Body of pancreas (tissue), 4 donors: ENCODE measurements at regions not wholly inside any gene's neighbourhood (a gene's known extent, or its start where the extent isn't known, plus 50 kb on each side); places are given as distances from the start of the nearest gene placed in this dataset.
A peak's percentile ranks its signal among the peaks of the same experiment; 100 is the strongest.

Source experiments
- ATAC-seq: fragments of 150-250 bp; one replicate; pipeline ENCODE4 v1.9.1; 2016
- DNase-seq, 4 donors: peaks; one replicate each; pipeline ENCODE4 v3.0.0-alpha.2; 2019
- H3K27ac ChIP-seq, 4 donors: fragments of 200-600 bp; sonication (generic); 1 replicate in 3 of 4; 2 replicates in 1 of 4; pipeline versions ENCODE4 v1.5.1 to v1.6.1; 2016 to 2019; ENCODE audit warnings: mild to moderate bottlenecking in 1 of 4, mixed read lengths in 1 of 4, moderate library complexity in 1 of 4
- H3K27me3 ChIP-seq, 2 donors: fragments of 200-600 bp; sonication (generic); one replicate each; pipeline ENCODE4 v1.6.0; 2016; ENCODE audit warnings: mild to moderate bottlenecking in 1 of 2
- H3K36me3 ChIP-seq, 2 donors: fragments of 200-600 bp; sonication (generic); replicated peaks in 1 of 2; 2 replicates each; pipeline ENCODE4 v1.5.1; 2016; ENCODE audit warnings: low read depth in 2 of 2; ENCODE audit not compliant: insufficient read depth in 1 of 2
- H3K4me1 ChIP-seq: fragments of 200-600 bp; sonication (generic); one replicate; pipeline ENCODE4 v1.6.0; 2016
- H3K4me3 ChIP-seq, 2 donors: fragments of 200-600 bp; sonication (generic); 1 replicate in 1 of 2; 2 replicates in 1 of 2; pipeline ENCODE4 v1.5.1; 2016 to 2019
- H3K9me3 ChIP-seq, 3 donors: fragments of 200-600 bp; sonication (generic); 1 replicate in 2 of 3; 2 replicates in 1 of 3; pipeline ENCODE4 v1.5.1; 2016
- POLR2A ChIP-seq, 3 donors: fragments of 450-650 bp; IDR thresholded peaks; one replicate each; pipeline ENCODE4 v1.6.1; 2016; ENCODE audit warnings: antibody characterized with exemption in 3 of 3, mild to moderate bottlenecking in 2 of 3
- WGBS, 2 donors: methylation state at CpG; one replicate each; pipeline ENCODE4 v1.1.5; 2017; 5-methylcytosine and 5-hydroxymethylcytosine counted together
- intact Hi-C: fragments of 100-400 bp; cut with DNase I; formaldehyde crosslinking; loops from one replicate; pipeline ENCODE4 v1.15.1; 2023
- TF ChIP-seq, protein P1 (sequence below), 7 experiments: fragments of 450-650 bp in 4 of 7; fragments of 200-600 bp in 3 of 7; sonication (generic) in 3 of 7; IDR thresholded peaks; one replicate each; pipeline ENCODE4 v1.5.1; 2016 to 2019; ENCODE audit warnings: antibody characterized with exemption in 7 of 7

DNA sequence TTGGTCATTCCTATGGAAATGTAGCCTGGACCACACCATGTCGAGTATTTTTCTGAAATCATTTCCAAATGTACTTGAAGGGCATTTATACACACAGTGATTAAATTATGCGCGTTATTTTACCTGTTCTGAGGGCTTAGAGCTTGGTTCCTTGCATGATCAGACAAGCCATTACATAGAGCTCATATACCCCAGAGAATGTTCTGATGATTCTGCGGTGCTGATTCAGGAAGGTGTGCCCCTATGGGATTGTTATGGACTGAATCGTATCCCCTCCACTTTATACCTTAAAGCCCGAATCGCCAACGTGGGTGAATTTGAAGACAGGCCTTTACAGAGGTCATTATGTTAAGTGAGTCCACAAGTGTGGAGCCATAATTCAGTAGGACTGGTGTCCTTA is 848.9 kb downstream of the TRIML1 start:
- H3K27ac ChIP-seq, result no peak overlapping the region
- no peaks in the 10 kb centered on the region for H3K27me3 ChIP-seq
- TF ChIP-seq, protein P1, sequence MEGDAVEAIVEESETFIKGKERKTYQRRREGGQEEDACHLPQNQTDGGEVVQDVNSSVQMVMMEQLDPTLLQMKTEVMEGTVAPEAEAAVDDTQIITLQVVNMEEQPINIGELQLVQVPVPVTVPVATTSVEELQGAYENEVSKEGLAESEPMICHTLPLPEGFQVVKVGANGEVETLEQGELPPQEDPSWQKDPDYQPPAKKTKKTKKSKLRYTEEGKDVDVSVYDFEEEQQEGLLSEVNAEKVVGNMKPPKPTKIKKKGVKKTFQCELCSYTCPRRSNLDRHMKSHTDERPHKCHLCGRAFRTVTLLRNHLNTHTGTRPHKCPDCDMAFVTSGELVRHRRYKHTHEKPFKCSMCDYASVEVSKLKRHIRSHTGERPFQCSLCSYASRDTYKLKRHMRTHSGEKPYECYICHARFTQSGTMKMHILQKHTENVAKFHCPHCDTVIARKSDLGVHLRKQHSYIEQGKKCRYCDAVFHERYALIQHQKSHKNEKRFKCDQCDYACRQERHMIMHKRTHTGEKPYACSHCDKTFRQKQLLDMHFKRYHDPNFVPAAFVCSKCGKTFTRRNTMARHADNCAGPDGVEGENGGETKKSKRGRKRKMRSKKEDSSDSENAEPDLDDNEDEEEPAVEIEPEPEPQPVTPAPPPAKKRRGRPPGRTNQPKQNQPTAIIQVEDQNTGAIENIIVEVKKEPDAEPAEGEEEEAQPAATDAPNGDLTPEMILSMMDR (IDR thresholded peaks at IDR 0.05), result no peak
- no peak for TF ChIP-seq POLR2A (IDR thresholded peaks at IDR 0.05)
- H3K36me3 ChIP-seq, result no peaks in the 10 kb centered on the region
- WGBS, 2 donors, result 78 to 88% methylated on average over 8 of the region's 8 CpGs
- ATAC-seq (no peak), DNase-seq (no peak)
- no peak overlapping the region for H3K4me3 ChIP-seq
- no peaks in the 10 kb centered on the region for H3K9me3 ChIP-seq
- H3K4me1 ChIP-seq, result no peaks in the 10 kb centered on the region
- intact Hi-C loops, result no loop called here

DNA sequence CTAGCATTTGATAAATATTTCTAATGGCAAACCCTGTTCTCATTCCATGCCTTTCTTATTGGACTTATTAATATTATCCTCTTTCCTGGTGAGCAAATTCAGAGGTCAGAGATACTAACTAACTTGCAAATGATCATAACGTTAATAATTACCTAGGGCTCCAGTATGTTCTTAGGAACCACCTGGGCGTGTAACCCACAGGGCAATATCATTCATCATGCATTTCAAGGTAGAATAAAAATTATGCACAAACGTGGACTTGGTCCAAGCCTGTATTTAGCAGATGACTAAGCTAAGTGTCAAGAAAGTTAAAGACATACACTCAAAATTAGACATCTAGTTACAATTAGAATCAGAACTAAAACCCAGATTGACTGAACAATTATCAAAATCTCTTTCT is 850.1 kb downstream of the TRIML1 start:
- Histone ChIP-seq H3K4me3 (no peak overlapping the region), H3K27me3 (no peaks in the 10 kb centered on the region), H3K36me3 (no peaks in the 10 kb centered on the region), H3K9me3 (no peaks in the 10 kb centered on the region), H3K27ac (no peak overlapping the region), H3K4me1 (no peaks in the 10 kb centered on the region)
- DNase-seq (peak in 1 of 4 donors; percentile 6), ATAC-seq (peak; percentile 35)
- TF ChIP-seq, protein P1 (IDR thresholded peaks at IDR 0.05), result no peak
- TF ChIP-seq POLR2A (IDR thresholded peaks at IDR 0.05), result no peak
- intact Hi-C loops, result no loop called here
- WGBS, 2 donors, result 10 to 13% methylated on average over 3 of the region's 3 CpGs

DNA sequence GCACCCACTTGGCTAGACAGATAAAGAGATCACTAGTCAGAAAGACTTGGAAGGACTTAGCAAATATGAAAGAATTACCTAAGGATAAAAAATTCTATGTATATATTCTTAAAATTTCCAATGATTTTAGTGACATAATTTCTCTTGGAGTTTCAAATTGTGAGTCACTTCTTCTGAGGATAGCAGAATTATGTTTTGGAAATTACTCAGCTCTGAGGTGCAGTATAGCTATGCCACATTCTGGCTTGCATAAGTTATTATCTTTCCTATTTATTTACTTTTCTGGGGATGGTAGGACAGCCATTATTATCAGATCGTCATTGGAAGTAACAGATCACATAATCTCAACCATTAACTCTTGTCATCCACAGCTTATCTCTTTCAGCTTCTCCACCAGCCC is 853.5 kb downstream of the TRIML1 start:
- TF ChIP-seq POLR2A (IDR thresholded peaks at IDR 0.05), result no peak
- TF ChIP-seq, protein P1 (IDR thresholded peaks at IDR 0.05), result no peak
- Histone ChIP-seq H3K9me3 (no peaks in the 10 kb centered on the region), H3K4me1 (no peaks in the 10 kb centered on the region), H3K4me3 (no peak overlapping the region), H3K27ac (no peak overlapping the region), H3K27me3 (no peaks in the 10 kb centered on the region), H3K36me3 (no peaks in the 10 kb centered on the region)
- ATAC-seq (no peak), DNase-seq (no peak)
- intact Hi-C loops, result no loop called here
- 52 to 58% methylated on average over 1 of the region's 1 CpG for WGBS, 2 donors

DNA sequence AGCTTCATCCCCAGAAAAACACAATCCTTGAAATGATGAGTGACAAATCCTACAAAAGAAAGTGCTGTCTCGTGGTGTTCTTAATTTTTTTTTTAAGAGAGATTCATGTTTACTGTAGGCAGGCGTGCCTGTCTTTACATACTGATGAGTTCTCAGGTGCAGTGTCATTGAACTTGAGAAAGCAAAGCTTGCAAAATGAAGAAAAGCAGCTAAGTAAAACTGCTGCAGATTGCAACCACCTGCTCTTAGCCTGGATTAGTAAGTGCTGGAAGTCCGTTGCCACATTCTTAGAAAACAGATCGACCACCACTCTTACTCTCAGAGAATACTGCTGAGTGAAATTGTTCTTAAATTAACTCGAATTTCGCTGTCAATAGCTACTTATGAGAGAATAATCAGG is 854.6 kb downstream of the TRIML1 start:
- no peaks in the 10 kb centered on the region for H3K4me1 ChIP-seq
- WGBS, 2 donors, result 43 to 54% methylated on average over 6 of the region's 6 CpGs
- no peaks in the 10 kb centered on the region for H3K27me3 ChIP-seq
- DNase-seq (no peak), ATAC-seq (no peak)
- H3K27ac ChIP-seq, result no peak overlapping the region
- TF ChIP-seq POLR2A (IDR thresholded peaks at IDR 0.05), result no peak
- TF ChIP-seq, protein P1 (IDR thresholded peaks at IDR 0.05), result no peak
- no peaks in the 10 kb centered on the region for H3K9me3 ChIP-seq
- no peak overlapping the region for H3K4me3 ChIP-seq
- intact Hi-C loops, result no loop called here
- no peaks in the 10 kb centered on the region for H3K36me3 ChIP-seq

DNA sequence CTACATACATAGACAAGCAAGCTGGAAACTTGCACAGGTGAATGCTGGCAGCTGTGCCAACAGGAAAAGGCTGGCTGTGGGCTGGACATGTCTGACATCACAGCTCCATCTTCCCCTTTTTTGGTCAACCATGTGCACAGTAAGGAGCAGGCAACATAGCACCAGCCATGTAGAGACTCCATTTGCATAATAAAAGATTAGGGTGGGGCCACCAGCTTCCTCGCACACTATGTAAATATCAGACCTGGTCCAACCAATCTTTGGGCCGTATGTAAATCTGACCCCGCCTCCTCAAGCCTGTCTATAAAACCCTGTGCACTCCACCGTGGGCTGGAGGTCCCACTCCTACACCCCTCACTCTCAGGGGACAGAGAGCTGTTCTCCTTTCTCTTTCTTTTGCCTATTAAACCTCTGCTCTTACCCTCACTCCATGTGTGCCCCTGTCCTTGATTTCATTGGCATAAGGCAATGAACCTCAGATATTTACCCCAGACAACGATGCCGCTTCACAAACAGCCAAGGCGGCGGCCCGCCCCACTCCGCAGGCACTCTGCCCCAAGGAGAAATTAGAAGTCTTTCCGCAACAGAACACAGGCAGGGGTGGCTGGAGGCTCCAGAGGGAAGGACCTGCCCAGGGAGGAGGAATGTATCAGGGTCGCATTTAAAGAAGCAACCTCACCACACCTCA is 862.2 kb downstream of the TRIML1 start:
- no peaks in the 10 kb centered on the region for H3K36me3 ChIP-seq
- no peaks in the 10 kb centered on the region for H3K27me3 ChIP-seq
- H3K4me1 ChIP-seq, result no peaks in the 10 kb centered on the region
- 85 to 92% methylated on average over 10 to 12 of the region's 12 CpGs for WGBS, 2 donors
- no peaks in the 10 kb centered on the region for H3K9me3 ChIP-seq
- no peak for TF ChIP-seq POLR2A (IDR thresholded peaks at IDR 0.05)
- TF ChIP-seq, protein P1 (IDR thresholded peaks at IDR 0.05), result no peak
- H3K4me3 ChIP-seq, result no peak overlapping the region
- DNase-seq (no peak), ATAC-seq (no peak)
- H3K27ac ChIP-seq, result no peak overlapping the region
- intact Hi-C loops, result no loop called here
